ENCODE measurements at regions not wholly inside any gene's neighbourhood (a gene's known extent, or its start where the extent isn't known, plus 50 kb on each side); places are given as distances from the start of the nearest gene placed in this dataset.
A peak's percentile ranks its signal among the peaks of the same experiment; 100 is the strongest.

DNA sequence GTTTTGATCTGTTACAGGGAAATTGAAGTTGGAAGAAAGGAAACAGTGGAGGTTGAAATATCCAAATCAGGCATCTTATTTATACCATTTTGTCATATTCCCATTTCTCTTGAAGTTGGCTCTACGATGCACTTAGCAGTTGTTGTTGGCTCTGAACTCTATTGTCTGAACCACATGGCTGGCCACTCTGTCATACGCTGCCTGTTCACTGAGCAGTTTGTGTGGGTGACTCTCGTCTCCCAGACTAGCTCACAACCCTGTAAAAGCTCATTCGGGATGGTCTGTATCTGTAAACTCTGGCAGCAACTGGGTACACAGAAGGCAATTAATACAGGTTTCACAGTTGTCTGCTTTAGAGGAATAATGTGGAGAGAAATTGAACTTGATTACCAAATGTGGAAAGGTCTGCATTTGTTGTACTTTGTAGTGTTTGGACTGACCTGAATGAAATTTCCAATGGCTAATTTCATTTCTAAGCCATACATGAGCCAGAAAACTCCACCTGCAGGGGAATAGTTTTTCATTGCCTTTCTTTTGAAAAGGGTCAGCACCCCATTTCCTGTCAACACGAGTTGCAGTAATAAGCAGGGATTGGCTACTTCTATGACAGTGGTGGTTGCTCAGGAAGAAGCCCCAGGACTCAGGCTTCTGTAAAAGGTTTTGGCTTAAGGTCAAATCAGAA is 378.2 kb downstream of the OSR1 start:
- H4K20me1 ChIP-seq (ENCODE audit: insufficient read depth, low read length), result no peaks in the 10 kb centered on the region
- no peak overlapping the region for H3K4me2 ChIP-seq (ENCODE audit: insufficient read depth, low read length)
- DNase-seq (no peak), ATAC-seq (ENCODE audit: insufficient read depth, low read depth) (no peak)
- no peak overlapping the region for H3K9ac ChIP-seq (ENCODE audit: low read depth, low read length)
- no peak overlapping the region for H3K4me3 ChIP-seq (ENCODE audit: low read depth in 1 of 2, low read length in 2 of 2)
- TF ChIP-seq, protein P1, sequence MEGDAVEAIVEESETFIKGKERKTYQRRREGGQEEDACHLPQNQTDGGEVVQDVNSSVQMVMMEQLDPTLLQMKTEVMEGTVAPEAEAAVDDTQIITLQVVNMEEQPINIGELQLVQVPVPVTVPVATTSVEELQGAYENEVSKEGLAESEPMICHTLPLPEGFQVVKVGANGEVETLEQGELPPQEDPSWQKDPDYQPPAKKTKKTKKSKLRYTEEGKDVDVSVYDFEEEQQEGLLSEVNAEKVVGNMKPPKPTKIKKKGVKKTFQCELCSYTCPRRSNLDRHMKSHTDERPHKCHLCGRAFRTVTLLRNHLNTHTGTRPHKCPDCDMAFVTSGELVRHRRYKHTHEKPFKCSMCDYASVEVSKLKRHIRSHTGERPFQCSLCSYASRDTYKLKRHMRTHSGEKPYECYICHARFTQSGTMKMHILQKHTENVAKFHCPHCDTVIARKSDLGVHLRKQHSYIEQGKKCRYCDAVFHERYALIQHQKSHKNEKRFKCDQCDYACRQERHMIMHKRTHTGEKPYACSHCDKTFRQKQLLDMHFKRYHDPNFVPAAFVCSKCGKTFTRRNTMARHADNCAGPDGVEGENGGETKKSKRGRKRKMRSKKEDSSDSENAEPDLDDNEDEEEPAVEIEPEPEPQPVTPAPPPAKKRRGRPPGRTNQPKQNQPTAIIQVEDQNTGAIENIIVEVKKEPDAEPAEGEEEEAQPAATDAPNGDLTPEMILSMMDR (IDR thresholded peaks at IDR 0.05; ENCODE audit: borderline replicate concordance, extremely low read depth, low read length, poor library complexity, severe bottlenecking), result no peak
- no peak for TF ChIP-seq EZH2 (IDR thresholded peaks at IDR 0.05; ENCODE audit: borderline replicate concordance, low read depth, low read length, severe bottlenecking)
- no peaks in the 10 kb centered on the region for H3K36me3 ChIP-seq (ENCODE audit: insufficient read depth, low read length)
- no peaks in the 10 kb centered on the region for H3K4me1 ChIP-seq (ENCODE audit: insufficient read depth, low read length)
- no peaks in the 10 kb centered on the region for H3K27me3 ChIP-seq (ENCODE audit: insufficient read depth, low read length, poor library complexity)
- no peak overlapping the region for H3K27ac ChIP-seq (ENCODE audit: low read length)
- no peak overlapping the region for H2AFZ ChIP-seq (ENCODE audit: low read depth, low read length)
- H3K9me3 ChIP-seq (ENCODE audit: insufficient read depth, low read length, severe bottlenecking), result no peaks in the 10 kb centered on the region
- no peaks in the 10 kb centered on the region for H3K79me2 ChIP-seq (ENCODE audit: insufficient read depth, low read length)

DNA sequence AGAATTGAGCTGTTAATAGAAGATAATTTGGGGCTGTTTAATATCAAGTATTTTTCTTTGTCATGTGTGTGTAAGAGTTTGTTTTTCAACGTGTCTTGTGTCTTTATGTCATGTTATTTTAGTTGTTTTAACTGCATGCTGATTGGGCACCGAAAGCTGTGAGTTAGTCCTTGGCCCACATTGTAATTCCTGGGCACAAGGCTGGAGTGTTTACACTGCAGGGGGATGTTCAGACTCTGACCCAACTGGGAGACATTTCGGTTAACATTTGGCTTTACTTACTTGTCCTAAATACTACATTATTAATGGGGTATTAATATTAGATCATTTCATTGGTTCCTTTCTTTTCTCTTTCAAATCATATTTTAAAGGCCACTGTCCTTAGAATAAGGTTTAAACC is 381.0 kb downstream of the OSR1 start:
- H3K79me2 ChIP-seq (ENCODE audit: insufficient read depth, low read length), result no peaks in the 10 kb centered on the region
- DNase-seq, result no peak

DNA sequence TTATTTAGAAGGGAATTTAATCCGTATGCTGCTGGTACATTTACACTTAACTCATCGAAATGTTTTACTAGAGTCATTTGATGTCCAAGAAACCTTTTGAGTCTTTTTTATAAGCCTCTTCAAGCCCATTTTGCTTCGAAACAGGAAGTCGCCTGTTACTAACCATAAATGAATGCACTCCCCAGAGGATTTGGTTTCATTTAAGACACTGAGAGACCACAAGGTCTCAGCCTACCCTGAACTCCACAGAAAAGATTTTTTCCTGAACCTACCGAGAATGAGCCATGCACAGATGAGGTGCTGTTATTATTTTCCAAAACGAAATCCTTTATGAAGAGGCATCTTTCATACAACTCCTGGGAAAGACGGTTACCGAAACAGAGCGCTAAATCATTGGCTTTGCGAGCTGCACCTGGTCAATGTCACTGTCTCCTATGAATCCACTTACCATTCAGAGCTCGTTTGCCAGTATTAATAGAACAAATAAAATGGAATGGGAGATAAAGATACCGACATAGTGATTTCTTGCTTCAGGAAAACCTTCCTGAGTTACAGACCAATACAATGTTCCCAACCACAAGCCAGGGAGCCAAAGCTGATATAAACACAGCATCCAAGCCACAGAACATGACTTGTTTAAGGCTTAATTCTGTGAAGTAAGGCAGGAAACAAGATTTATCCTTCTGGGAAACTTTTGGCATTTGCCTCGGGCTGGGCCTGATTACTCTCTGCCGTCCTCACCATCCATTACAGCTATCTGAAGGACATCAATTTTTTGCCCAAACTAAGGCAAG is 382.1 kb downstream of the OSR1 start:
- Histone ChIP-seq H3K27me3 (ENCODE audit: insufficient read depth, low read length, poor library complexity) (no peaks in the 10 kb centered on the region), H3K79me2 (ENCODE audit: insufficient read depth, low read length) (no peaks in the 10 kb centered on the region), H4K20me1 (ENCODE audit: insufficient read depth, low read length) (no peaks in the 10 kb centered on the region), H3K9ac (ENCODE audit: low read depth, low read length) (no peak overlapping the region), H3K4me1 (ENCODE audit: insufficient read depth, low read length) (no peaks in the 10 kb centered on the region), H3K9me3 (ENCODE audit: insufficient read depth, low read length, severe bottlenecking) (no peaks in the 10 kb centered on the region), H3K4me3 (ENCODE audit: low read depth in 1 of 2, low read length in 2 of 2) (no peak overlapping the region), H3K4me2 (ENCODE audit: insufficient read depth, low read length) (no peak overlapping the region), H3K36me3 (ENCODE audit: insufficient read depth, low read length) (no peaks in the 10 kb centered on the region), H2AFZ (ENCODE audit: low read depth, low read length) (no peak overlapping the region), H3K27ac (ENCODE audit: low read length) (no peak overlapping the region)
- DNase-seq, result no peak
- 0 out of 3 replicates have a peak, but pooled peaks have one; percentile 29 for ATAC-seq (ENCODE audit: insufficient read depth, low read depth)
- TF ChIP-seq EZH2 (IDR thresholded peaks at IDR 0.05; ENCODE audit: borderline replicate concordance, low read depth, low read length, severe bottlenecking), result no peak
- TF ChIP-seq, protein P1 (IDR thresholded peaks at IDR 0.05; ENCODE audit: borderline replicate concordance, extremely low read depth, low read length, poor library complexity, severe bottlenecking), result no peak

More for the DNA sequence above, 381.0 kb downstream of the OSR1 start:
- H3K27me3 ChIP-seq (ENCODE audit: insufficient read depth, low read length, poor library complexity), result no peaks in the 10 kb centered on the region
- no peaks in the 10 kb centered on the region for H3K9me3 ChIP-seq (ENCODE audit: insufficient read depth, low read length, severe bottlenecking)
- no peak overlapping the region for H2AFZ ChIP-seq (ENCODE audit: low read depth, low read length)
- H3K4me3 ChIP-seq (ENCODE audit: low read depth in 1 of 2, low read length in 2 of 2), result no peak overlapping the region
- H3K4me2 ChIP-seq (ENCODE audit: insufficient read depth, low read length), result no peak overlapping the region
- H3K27ac ChIP-seq (ENCODE audit: low read length), result no peak overlapping the region
- no peaks in the 10 kb centered on the region for H3K36me3 ChIP-seq (ENCODE audit: insufficient read depth, low read length)
- TF ChIP-seq EZH2 (IDR thresholded peaks at IDR 0.05; ENCODE audit: borderline replicate concordance, low read depth, low read length, severe bottlenecking), result no peak
- TF ChIP-seq, protein P1 (IDR thresholded peaks at IDR 0.05; ENCODE audit: borderline replicate concordance, extremely low read depth, low read length, poor library complexity, severe bottlenecking), result no peak
- H3K4me1 ChIP-seq (ENCODE audit: insufficient read depth, low read length), result no peaks in the 10 kb centered on the region
- H4K20me1 ChIP-seq (ENCODE audit: insufficient read depth, low read length), result no peaks in the 10 kb centered on the region
- ATAC-seq (ENCODE audit: insufficient read depth, low read depth), result no peak
- H3K9ac ChIP-seq (ENCODE audit: low read depth, low read length), result no peak overlapping the region
